Fibroblast of mammary gland (primary cell): ENCODE measurements at regions not wholly inside any gene's neighbourhood (a gene's known extent, or its start where the extent isn't known, plus 50 kb on each side); places are given as distances from the start of the nearest gene placed in this dataset.
"Not testable (repeated sequence)": the region's sequence is repeated elsewhere in the genome, so short reads cannot be mapped to it uniquely, and the experiment has no call there.

Experiments used
- DNase-seq: peaks from one replicate; pipeline ENCODE4 v3.0.0-alpha.2; 2010; ENCODE audit warnings: low read depth
- H3K4me3 ChIP-seq: 2 replicates; pipeline ENCODE4 v1.5.1; 2011; ENCODE audit warnings: low read depth, mild to moderate bottlenecking, low read length, moderate library complexity; ENCODE audit not compliant: control insufficient read depth
- TF ChIP-seq, protein P1 (sequence below): conservative IDR thresholded peaks from 2 replicates; pipeline ENCODE4 v1.5.1; 2011; ENCODE audit warnings: low read depth, low read length, inconsistent platforms; ENCODE audit not compliant: control insufficient read depth, insufficient read depth

- no peak for DNase-seq
- TF ChIP-seq, protein P1, sequence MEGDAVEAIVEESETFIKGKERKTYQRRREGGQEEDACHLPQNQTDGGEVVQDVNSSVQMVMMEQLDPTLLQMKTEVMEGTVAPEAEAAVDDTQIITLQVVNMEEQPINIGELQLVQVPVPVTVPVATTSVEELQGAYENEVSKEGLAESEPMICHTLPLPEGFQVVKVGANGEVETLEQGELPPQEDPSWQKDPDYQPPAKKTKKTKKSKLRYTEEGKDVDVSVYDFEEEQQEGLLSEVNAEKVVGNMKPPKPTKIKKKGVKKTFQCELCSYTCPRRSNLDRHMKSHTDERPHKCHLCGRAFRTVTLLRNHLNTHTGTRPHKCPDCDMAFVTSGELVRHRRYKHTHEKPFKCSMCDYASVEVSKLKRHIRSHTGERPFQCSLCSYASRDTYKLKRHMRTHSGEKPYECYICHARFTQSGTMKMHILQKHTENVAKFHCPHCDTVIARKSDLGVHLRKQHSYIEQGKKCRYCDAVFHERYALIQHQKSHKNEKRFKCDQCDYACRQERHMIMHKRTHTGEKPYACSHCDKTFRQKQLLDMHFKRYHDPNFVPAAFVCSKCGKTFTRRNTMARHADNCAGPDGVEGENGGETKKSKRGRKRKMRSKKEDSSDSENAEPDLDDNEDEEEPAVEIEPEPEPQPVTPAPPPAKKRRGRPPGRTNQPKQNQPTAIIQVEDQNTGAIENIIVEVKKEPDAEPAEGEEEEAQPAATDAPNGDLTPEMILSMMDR, result no peak
- H3K4me3 ChIP-seq, result no peak overlapping the region
Measured at GRCh38 chr5:13215370-13215769, 729.1 kb downstream of the DNAH5 start.

- TF ChIP-seq, protein P1, result no peak
- no peak for DNase-seq
- H3K4me3 ChIP-seq, result no peak overlapping the region
Measured at GRCh38 chr5:13214182-13214581, 730.3 kb downstream of the DNAH5 start.

DNA sequence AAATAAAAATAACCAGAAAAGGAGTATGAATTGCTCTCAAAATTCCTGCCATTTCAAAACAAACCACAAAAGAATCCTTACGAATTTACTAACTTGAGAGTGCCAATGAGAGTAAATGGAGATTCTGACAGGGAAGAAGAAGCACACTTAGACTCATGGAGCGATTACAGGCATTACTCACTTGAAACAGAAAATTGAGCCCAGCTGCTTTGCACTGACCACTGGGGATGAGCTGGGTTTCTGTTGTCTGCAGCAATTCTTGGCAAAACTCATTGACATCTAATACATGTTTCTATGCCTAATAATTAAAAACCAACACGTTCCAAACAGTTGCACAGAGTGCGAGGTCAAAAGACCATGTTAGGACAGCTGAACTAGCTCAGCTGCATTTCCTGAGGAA, 731.6 kb downstream of the DNAH5 start:
- TF ChIP-seq, protein P1, result no peak
- H3K4me3 ChIP-seq, result no peak overlapping the region
- DNase-seq, result no peak

GRCh38 chr5:13211064-13211463, 733.4 kb downstream of the DNAH5 start:
- no peak for DNase-seq
- no peak overlapping the region for H3K4me3 ChIP-seq
- TF ChIP-seq, protein P1, result no peak

DNA sequence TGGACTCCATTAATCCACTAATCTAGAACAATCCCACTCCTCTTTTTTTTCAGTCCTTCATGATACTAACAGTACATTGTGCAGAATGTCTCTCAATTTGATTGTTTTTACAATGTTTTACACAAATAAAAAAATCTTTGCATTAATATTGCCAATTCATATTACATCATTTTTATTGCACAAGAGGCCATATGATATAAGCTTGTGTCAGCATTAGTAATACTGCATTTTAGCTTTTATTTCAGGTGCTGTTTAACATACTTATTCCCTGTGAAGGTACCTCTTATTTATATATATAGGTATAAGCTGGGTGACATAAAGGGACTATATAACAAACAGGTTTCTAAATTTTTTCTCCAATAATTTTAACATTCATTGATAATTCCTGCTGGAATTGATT, 737.4 kb downstream of the DNAH5 start:
- no peak for DNase-seq
- no peak overlapping the region for H3K4me3 ChIP-seq
- TF ChIP-seq, protein P1, result no peak

DNA sequence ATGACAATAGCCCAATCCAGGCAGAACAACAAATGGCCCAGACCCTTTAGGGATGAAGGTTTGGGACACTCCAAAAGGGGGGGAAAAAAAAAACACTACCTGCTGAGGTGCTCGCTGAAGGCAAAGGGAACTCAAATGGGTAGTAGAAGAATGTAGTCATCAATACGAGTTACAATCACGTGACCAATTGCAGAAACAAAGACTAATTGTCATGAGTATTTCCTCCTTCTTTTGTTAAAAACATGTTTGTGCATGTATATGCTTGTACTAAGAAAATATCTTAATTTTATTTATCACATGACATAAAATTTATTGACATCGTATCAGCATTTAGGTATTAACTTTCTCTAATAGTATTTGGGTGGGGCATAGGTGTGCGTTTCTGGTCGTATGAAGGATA, 743.5 kb downstream of the DNAH5 start:
- TF ChIP-seq, protein P1, result no peak
- no peak for DNase-seq
- H3K4me3 ChIP-seq, result no peak overlapping the region

- not testable (repeated sequence) for H3K4me3 ChIP-seq, DNase-seq
Measured at GRCh38 chr5:13198226-13198625, 746.3 kb downstream of the DNAH5 start.
